NCI-H69 (cell line): ENCODE measurements at regions not wholly inside any gene's neighbourhood (a gene's known extent, or its start where the extent isn't known, plus 50 kb on each side); places are given as distances from the start of the nearest gene placed in this dataset.
"Not testable (repeated sequence)": the region's sequence is repeated elsewhere in the genome, so short reads cannot be mapped to it uniquely, and the experiment has no call there.

Experiments used
- DNase-seq: peaks from one replicate; lab custom pipeline; 2025; lab: John Stamatoyannopoulos, UW

DNA sequence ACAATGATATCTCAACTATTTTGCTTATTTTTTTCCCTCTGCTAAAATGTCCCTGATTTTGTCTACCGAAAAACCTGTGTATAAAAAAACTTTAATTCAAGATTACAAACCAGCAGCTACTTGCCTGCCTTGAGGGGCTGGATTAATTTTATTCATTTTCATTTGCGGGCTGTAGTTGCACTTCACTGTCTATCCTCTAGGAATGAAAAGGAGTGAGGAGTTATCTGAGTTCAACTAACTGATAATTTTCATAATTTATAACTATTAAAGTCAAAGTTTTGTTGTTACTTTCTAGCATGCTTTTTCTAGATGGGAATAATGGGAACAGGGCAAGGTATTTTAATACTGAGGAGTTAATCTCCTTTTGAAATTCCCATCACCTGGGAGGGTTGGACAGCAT is 50.3 kb upstream of the AGTPBP1 start:
- peak; percentile 66 for DNase-seq

DNA sequence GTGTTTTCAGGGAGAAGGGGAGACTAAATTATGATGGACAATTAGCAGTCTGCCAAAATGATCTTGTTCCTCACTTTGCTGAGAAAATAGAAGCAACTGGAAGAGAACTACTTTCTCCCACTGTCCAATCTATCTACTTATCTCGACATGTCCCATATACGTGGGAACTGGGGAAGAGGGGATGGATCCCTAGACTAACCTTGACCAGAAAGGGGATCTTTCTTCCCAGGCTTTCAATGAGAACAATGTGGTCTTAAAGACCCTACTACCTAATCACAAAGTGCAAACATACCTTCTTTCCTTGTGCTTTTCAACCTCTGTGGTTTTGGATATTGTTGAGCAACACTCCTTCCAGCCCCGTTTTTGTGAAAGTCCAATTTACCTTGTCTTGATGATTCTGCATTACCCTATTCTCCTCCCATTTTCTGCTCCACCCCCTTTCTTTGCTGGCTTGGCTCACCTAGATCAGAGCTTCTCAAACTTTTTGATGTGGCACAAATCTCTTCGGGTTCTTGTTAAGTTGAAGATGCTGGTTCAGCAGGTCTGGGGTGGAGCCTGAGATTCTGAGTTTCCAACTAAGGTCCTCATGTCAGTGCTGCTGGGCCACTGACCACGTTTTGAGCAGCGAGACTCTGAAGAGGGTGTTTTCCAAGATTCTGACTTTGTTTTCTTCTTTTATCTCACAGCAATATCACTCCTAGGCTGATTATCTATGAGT is 61.4 kb upstream of the AGTPBP1 start:
- DNase-seq: peak; percentile 36

DNA sequence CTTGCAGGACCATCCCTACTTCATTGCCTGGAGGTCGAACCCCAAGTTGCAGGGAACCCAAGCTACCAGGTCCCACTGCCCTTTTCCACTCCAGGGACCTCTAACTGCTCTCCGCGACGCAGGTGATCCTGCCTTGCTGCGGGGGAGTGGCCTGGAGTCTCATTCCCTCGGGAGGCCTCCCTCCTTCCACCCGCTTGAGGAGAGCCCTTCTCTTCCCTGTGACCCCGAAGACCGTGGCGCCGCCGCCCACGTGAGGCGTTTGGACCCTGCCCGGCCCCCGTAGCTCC is 63.0 kb upstream of the AGTPBP1 start:
- DNase-seq: not testable (repeated sequence)

DNA sequence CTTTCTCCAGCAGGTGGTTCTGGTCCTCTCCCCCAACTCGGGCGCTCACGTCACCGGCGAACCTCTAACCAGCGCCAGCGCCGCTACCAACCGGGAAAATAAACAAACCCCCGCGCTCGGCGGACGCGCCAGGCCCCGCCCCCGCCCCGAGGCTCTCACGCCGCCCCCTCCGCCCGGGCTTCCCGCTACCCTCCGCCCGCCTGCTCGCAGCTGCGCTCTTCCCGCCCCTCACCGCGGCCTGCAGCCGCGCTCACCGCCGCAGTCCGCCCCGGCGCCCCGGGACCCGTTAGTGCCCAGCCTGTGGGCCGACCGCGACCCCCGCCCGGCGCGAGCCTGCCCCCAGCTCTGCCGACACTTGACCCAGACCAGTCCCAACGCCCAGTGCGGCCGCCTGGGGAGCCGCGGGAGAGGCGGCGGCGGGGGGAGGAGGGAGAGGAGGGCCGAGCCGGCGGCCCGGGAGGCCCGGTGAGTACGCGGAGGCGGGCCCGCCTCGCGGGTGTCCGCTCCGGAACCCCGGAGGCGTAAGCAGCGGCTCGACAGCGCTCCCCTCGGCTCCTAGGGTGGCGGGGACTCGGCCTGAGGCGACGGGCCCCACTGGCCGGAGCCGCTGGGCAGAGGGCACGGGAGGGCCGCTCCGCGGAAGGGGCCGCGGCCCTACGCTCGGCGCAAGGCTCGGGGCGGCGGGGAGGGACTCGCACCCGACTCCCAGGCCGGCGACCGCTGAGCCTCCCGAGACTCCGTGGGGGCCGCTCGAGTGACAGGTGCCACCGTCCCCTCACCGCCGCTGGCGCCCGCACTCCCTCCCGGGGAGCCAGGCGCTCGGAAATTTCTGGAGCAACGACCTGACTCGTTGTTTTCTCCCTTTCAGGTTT is 63.6 kb upstream of the AGTPBP1 start:
- DNase-seq: peak; percentile 90

DNA sequence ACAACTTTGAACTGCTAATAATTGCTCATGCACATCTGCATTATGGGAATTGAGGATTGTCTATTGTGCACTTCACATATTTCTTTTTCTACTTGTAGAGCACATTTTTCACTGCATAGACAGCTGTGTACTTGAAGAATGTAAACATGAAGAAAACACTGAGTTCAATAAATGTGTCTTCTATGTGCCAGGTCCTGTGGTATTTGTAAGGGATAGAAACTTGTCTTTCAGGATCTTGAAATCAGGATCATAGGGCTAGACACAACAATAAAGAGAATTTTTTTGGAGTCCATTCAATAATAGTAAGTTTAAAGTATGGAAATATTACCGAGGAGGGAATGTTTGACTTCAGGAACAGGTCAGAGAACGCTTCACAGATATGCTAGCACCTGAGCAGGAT is 66.6 kb upstream of the AGTPBP1 start:
- DNase-seq: not testable (repeated sequence)

DNA sequence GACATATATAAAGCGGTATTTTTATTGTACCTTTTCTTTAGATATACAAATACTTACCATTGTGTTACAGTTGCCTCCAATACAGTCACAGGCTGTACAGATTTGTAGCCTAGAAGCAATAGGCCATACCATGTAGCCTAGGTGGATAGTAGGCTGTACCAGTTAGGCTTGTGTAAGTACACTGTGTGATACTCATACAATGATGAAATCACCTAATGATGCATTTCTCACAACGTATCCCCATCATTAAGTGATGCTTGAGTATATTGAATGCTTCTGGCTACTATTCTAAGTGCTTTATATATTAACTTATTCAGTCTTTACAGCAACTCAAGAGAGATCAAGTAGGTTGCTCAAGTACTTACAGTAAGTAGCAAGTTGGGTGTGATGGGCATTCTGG is 71.6 kb upstream of the AGTPBP1 start:
- DNase-seq: not testable (repeated sequence)

DNA sequence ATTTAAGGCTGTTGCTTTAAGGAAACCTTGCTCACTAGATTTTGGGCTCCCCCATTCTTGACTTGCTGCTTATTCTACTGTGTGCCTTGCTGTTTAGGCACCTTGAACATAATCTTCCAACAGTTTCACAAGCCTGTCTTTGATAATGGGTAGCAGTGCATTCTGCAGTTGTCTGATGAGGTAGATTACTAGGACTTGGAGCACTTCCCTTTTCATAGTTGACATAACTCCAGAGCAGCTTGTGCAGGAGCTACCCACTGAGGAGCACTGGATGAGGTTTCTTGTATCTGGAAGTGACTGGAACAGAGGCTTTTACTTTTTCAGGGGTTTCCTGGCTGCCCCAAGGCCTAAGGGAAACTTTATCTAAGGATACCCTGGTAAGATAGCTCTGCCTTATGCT is 73.0 kb upstream of the AGTPBP1 start:
- not testable (repeated sequence) for DNase-seq

DNA sequence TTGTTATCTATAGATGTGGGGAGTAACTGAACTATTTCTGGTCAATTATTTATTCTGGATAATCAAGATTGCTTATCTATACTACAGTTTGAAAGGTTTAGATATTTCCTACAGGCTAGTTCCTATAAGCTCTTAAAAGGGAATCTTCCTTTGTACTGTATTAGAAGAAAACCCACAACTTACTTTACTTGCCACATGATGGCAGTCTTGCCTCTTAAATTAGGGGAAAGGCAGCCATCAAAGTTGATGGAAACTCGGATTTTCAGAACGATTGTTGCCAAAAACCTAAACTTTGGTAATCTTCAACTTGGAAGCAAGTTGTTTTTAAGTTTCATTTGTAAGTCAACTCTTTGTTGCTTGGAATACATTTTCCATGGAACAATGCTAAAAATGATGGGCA is 77.2 kb upstream of the AGTPBP1 start:
- peak; percentile 39 for DNase-seq

DNA sequence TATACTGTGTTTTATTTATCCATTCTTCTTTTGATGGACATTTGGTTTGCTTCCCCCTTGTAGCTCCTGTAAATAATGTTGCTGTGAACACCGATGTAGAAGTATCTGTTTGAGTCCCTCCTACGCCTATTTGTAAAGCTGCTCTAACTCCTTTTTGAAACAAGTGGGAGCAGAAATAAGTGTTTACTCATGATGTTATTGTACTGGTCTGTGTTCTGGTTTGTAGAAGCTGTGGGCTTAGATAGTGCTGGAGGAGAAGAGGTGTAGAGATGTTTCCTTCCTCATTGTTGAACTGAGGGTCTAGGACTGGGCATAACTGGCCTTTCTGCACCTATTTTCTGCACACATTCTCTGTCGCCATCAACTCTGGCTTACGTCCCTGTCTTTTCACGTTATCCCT is 78.8 kb upstream of the AGTPBP1 start:
- not testable (repeated sequence) for DNase-seq

DNA sequence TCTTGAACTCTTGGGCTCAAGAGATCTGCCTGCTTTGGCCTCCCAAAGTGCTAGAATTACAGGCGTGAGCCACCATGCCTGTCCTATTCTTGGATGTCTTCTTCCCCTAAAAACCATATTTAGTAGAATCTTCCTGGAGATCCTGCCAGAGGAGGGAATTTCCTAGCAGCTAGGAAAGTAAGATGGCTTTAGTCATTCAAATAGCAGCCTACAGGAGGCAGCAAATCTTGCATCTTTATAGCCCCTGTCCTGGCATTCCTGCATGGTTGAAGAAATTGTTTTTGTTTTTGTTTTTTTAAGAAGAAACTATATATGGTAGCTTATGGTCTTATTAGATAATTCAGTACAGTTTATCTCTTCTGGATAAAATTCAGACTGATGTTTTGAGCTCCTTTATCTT is 83.2 kb upstream of the AGTPBP1 start:
- DNase-seq: not testable (repeated sequence)

DNA sequence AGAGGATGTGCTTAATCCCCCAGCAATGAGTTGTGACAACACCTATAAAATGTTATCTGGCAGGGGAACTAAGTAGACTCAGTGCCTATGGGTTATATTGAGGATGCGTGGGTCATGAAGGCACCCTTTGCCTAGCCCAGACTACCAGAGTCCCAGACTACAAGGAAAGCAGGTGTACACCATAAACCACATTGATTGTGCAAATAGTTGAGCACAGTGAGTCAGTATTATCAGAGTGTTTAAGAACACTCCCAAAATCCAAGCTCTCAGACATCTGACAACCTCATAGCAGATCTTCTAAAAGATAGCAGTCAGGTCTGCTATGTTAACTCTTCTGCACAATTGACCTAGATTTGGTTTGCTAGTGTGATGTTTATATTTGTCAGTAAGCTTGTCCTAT is 92.8 kb upstream of the AGTPBP1 start:
- not testable (repeated sequence) for DNase-seq

DNA sequence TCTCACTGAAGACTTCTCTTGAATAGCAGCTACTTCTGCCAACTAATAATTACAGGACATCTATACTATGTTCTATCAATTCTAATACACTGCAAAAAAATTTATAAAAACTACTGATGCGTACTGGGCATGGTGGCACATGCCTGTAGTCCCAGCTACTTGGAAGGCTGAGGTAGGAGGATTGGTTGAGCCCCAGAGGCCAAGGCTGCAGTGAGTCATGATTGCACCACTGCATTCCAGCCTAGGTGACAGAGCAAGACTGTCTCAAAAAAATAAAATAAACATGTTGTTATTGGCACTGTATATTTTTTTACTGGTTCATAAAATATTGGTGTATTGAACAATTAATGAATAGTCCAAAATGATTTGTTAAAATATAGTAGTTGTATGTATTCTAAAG is 97.0 kb upstream of the NAA35 start:
- DNase-seq: not testable (repeated sequence)

DNA sequence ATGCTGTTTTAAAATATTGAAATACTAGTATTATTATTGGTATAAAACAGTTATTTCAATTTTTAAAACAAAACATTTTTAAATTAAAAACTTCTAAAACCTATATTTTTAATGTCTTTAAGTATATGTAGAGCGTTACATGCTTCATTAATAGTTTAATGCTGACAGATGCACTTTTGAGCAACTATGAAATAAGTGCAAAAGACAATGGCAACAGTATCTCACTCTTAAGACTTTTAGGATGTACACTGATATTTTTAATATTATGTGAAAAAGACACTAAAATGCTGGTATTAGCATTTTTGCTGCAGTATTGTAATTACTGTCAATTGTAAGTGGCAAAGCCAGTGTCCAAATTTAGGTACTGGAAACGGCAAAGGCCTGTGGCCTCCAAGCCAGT is 93.2 kb upstream of the NAA35 start:
- DNase-seq: not testable (repeated sequence)

DNA sequence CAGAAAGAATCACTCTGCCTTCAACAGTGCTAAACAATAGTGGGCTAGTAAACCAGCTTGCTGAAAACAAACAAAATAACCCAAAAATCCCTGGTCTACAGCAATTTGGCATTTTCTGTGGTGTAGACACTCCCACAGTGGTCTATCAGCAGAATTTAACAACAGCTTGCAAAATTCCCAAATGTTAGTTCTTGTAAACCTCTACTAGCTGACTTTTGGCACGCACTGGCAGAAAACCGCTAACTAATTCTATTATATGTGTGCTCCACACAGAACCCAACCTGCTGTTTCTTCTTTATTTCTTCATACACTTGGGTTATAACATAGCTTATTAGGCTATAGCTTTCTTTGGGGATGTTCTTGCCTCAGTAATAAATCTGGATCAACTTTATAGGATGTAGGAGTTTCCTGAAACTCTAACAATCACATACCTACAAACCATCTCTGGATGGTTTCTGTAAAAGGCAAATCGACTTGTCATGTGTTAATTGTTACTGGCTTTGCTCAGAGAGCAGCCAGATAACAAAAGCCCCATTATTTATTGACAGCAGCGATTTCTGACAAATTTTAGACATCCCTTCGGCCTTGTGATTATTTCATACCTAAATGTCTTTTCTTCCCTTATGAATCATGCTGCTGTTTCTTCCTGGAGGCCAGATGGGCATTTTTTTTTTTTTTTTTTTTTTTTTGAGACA is 82.7 kb upstream of the NAA35 start:
- no peak for DNase-seq

DNA sequence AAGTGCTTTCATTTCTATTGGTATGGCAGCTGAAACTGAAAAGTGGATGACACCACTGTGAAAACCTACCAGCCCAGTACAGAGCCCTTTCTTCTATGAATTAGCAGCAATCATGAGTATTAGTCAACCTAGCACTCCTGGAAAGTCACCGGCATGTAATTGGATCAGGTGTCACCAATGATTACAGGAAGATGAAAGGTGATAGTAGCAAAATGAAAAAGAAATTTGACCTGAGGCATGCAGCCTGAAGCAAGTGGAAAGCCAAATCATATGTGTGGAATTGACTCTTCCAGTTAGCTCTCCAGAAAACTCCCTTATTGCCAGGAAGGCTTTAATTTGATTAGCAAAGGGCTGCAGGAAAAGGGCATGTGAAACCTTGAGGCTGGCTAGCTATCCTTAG is 81.2 kb upstream of the NAA35 start:
- DNase-seq: peak; percentile 43

DNA sequence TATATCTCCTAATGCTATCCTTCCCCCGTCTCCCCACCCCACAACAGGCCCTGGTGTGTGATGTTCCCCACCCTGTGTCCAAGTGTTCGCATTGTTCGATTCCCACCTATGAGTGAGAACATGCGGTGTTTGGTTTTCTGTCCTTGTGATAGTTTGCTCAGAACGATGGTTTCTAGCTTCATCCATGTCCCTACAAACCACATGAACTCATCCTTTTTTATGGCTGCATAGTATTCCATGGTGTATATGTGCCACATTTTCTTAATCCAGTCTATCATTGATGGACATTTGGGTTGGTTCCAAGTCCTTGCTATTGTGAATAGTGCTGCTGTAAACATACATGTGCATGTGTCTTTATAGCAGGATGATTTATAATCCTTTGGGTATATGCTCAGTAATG is 79.1 kb upstream of the NAA35 start:
- not testable (repeated sequence) for DNase-seq

DNA sequence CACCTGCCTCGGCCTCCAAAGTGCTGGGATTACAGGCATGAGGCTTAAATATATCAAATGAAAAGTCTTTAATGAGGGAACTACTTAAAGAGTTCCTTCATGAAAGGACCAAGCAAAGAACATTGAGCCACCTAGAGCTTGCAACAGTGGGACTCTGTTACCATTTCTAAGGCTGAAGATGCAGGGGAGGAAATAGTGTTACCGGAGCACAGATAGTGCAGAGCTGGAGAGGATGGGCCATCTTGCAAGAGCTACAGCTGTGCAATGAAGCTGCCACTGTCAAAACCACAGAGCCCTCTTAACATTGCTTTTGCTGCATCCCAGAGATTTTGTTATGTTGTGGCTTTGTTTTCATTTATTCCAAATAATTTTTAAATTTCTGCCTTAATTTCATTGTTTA is 77.1 kb upstream of the NAA35 start:
- no peak for DNase-seq

DNA sequence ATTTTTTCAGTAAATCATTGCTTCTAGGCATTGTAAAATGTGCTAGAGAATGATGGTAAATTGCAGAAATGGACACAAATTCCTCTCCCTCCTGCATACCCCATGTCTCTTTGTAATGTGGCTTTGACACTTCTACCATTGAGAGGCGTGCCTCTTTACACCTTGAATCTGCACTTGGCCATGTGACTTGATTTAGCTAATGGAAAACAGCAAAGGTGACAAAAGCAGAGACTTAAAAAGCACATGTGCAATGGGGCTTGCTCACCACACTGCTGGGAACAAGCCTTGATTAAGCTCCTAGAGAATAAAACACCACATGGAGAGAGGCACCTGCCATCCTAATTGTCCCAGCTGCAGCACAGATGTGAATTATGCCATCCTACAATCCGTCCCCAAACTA is 69.9 kb upstream of the NAA35 start:
- peak; percentile 54 for DNase-seq

DNA sequence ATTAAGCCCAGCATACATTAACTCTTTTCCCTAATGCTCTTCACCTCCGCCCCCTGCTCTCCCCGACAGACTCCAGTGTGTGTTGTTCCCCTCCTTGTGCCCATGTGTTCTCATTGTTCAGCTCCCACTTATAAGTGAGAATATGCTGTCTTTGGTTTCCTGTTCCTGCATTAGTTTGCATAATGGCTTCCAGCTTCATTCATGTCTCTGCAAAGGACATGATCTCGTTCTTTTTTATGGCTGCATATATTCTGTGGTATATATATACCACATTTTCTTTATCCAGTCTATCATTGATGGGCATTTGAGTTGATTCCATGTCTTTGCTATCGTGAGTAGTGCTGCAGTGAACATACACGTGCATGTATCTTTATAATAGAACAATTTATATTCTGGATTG is 69.3 kb upstream of the NAA35 start:
- DNase-seq: peak; percentile 11

DNA sequence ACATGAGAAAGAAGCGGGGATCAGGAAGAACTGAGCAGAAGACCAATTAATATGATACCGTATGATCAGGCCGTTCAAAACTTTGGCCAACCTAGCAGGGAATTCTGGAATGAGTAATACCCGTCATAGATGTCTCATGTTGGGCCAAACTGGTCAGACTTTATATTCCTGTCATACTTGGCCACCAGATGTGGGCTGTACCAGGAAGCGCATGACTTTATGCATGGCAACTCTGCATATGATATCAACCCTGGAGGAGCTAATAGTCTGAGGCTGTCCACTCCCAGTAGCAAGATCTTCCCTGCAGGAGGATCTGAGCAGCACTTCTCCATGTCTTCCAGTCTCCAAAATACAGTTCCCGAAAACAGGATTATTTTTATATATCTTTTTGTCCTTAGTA is 68.5 kb upstream of the NAA35 start:
- DNase-seq: no peak

DNA sequence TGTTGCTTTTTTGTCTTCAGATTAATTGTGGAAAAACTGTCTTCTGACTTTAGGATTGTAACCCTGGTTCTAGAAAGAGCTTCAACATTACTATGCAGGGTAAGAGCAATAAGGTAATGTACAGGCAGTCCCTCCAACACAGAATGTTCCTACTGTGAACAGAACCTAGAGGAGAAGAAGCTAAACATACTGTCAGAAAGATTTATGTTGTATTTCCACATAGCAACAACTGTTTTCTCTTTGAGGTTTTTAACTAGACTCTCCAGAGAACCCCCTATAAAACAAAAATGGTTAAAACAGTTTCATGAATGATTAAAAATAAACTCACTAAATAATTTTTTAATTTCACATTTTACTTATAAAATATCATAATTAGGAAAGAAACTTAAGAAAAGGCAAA is 64.3 kb upstream of the NAA35 start:
- DNase-seq: no peak

DNA sequence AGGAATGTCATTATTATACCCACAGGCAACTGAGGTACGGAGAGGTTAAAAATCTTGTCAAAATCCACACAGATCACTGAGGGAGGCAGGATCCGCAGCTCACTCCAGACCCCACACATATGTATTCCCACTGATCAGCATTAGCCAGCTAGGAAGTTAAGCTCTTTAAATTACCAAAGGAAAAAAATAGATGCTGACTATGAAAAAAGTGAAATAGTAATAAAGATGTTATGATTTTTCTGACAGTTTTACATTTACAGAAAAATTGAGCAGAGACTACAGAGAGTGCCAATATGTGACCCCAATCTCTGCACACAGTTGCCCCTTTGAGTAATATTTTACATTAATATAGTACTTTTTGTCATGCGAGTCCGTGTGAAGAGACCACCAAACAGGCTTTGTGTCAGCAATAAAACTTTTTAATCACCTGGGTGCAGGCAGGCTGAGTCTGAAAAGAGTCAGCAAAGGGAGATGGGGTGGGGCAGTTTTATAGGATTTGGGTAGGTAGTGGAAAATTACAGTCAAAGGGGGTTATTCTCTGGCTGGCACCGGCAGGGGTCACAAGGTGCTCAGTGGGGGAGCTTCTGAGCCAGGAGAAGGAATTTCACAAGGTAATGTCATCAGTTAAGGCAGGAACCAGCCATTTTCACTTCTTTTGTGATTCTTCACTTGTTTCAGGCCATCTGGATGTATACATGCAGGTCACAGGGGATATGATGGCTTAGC is 61.9 kb upstream of the NAA35 start:
- DNase-seq: not testable (repeated sequence)
